GM19351 (cell line): ENCODE measurements at regions not wholly inside any gene's neighbourhood (a gene's known extent, or its start where the extent isn't known, plus 50 kb on each side); places are given as distances from the start of the nearest gene placed in this dataset.

Source experiments
- ATAC-seq: cut with Tn5 transposase; IDR thresholded peaks from one replicate; pipeline ENCODE4 v1.9.1; 2021; ENCODE audit warnings: mild to moderate bottlenecking, moderate library complexity; ENCODE audit not compliant: unreplicated experiment

DNA sequence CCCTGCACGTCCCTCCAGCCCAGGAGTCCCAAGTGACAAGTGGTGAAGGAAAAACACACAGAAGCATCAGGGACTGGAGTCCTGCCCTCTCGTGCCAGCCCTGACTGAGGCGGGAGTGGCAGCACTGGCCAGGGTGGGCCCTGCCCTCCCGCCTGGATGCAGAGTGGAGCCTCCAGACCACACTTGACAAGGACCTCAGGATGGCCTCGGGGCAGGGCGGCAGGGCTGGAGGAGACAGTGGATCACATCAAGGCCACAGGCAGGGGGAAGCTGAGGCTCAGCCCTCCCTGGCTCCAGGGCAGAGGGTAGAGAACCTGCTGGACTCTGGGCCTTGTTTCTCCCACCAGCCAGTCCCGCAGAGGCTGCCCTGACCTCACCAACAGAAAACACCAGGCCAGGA, 128.8 kb upstream of the CDH4 start:
- ATAC-seq: no peak

DNA sequence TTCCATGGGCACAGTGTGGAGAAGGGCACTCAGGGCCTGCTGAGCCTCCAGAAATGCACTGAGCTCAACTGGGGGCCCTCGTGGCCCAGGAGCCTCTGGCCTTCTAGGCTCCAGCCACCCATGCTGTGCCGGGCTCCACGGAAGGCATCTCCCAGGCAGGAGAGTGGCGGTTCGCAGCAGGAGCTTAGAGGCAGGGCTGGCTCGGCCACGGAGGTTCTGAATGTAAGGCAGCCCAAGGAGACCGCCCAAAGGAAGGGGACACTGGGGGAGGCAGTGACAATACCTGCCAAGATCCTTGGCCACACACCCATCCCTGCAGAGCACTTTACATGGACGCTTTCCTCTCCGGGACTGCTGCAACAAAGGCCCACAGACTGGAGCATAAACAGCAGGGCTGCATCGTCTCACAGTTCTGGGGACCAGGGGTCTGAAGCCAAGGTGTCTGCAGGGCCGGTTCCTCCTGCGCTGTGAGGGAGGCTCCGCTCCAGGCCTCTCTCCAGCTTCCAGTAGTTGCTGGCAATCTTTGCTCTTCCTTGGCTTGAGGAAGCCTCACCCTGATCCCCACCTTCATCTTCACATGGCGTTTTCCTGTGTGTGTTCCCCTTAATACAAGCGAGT, 128.2 kb upstream of the CDH4 start:
- ATAC-seq: no peak

DNA sequence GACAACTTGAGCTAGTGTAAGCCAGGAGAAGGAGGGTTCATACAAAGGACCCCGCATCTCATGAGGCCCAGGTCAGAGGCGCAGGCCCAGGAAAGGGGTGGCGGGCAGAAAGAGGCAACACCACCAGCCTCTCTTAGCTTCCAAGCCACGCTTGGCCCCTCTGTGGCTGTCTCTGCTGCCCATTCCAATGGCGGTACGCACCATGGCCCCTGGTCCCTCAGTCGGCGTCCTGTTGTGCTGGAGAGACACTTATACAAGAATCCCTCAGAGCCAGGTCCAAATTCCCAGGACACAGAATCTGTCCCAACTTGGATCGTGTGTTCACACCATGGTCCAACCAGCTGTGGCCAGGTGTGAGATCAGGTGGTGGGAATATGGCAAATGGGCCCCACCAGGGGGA, 127.0 kb upstream of the CDH4 start:
- no peak for ATAC-seq

DNA sequence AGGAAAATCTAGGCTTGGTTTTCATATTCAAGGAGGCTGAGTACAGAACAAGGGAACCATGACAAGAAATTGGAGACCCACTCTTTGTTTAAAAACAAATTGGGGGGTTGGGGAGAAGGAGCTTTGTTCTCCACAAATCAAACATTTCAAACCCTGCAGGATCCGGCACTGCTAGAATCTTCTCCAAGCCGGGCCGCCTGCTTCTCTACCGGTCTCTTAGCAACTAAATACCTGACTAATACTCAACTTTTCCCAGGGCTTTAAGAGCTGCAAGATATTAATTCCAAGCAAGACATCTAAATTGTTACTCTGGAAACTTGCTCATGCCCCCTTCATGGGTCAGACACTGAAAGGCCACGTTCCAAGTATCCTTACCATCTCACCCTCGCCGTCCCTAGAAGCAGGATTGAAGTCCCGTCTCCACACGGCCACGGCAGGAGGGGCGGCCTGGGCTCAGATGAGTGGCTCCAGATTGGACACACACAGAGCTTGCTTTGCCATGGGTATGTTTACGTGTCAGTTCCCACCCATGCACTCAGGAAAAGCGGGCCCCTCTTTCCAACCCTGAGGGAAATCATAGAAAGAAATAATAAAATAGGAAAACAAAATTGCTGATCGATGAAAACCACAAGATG, 126.4 kb upstream of the CDH4 start:
- ATAC-seq: no peak

DNA sequence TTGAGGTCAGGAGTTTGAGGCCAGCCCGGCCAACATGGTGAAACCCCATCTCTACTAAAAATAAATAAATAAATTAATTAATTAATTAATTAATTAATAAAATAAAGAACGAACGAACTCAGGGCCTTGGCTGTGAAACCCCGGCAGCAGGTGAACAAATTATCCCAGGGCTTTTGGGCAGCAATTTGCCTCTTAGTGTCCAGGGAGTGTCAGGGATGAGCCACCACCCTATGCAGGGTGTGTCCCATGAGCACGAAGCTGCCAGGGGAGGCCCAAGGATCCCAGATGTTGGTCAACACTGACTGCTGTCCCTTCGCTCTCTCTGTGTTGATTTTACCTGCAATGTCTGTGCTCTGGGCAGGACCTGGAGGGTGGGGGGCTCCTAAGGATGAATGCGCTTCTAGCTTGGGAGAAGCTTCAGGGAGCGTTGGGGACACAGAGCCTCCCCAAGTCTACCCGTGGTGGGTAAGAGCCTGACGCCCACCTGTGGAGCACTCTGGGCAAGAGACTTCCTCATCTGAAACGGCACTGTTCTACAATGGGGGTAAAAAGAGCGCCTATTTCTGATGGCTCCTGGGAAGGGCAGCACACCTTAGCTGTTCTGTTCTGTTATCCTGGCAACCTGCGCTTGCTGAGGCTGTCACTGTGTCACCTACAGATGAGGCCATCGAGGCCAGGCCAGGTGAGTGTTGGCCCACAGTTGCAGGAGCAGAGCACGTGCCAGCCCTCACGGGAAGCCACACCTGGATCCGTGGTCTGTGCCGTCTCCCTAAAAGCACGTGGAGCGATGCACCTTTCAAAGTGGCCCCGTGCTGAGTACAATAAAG, 125.5 kb upstream of the CDH4 start:
- ATAC-seq: no peak

DNA sequence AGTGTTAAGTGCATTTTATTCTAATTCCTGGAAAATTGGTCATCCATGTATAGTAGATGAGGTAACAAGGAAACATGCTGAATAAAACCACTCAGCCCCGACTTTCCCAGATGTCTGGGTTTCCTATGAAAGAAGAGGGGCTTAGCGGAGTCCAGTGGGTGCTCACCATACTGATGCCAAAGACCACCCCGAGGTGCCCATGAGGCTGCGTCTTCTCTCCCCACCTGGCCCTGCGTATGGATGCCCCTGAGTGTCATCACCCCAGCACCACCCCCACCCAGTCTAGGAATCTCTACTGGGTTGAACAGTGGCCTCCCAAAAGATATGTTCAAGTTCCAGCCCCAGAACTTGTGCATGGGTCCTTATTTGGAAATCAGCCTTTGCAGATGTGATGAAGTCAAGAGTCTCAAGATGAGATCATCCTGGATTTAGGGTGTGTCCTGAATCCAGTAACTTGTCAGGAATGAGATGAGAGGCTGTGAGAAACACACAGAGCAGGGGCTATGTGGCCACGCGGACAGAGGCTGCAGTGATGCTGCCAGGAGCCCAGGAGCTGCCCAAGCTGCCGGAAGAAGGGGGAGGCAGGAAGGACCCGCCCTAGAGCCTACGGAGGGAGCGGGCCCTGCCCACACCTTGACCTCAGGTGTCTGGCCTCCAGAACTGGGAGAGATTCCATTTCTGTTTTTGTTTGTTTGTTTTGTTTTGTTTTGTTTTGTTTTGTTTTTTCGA, 124.6 kb upstream of the CDH4 start:
- ATAC-seq: no peak

DNA sequence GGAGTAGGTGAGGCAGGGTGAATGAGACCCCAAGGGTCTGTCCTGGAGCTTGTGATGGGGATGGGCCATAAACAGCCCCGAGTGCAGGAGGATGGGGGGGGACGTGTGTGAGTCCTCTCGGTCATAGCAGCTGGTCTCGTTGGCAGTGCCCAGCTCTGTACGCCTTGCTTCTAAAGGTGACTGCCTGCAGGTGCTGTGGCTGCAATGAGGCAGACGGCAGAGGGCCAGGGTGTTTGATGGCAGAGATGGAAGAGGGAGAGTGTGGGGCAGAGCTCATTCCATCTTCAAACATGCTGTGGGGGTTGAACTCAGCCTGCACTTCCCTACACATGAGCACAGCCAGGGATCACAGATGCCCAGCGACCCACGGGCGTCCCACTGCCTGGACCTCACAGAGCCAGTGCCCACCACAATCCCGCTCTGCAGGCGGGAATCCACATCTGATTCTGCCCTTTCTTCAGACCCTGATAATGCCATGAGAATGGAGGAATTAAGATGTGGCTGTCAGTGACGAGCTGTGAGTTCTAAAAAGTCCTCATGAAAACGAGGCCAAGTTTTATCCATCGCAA, 123.3 kb upstream of the CDH4 start:
- no peak for ATAC-seq

DNA sequence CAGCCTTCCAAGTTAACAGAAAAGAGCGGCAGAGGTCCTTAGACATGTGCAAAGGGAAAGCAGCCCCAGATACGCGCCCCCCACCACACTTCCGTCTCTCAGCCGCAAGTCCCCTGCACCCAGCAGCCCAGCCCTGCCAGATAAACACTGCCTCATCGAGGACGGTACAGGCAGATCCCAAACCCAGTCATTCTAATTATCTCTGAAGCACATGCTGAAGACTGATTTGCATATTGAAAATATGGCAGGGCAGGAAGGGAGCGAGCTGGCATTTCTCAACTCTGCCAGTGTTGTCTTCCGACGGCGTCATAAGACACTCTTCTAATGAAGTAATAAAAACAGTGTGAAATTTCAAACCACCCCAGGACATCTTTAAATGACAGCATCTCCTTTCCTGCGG, 122.8 kb upstream of the CDH4 start:
- ATAC-seq: no peak

DNA sequence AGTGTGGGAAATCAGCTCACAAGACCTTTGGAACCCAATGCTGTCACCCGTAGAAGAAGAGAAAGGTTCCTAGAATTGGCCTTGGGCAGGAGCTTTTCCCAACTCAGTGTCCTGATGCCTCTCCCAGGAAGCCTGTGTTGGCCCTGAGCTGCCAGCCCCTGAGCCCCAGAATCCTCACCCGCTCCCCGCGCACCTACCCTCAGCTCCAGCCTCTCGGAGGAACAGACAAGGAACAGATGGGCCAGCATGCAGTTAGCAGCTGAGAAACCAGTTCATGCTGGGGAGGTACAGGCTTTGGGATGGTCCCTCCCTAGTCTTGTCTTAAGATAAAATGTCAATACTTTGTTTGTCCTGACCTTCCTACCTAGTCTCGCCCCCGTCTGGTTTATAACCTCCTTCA, 121.9 kb upstream of the CDH4 start:
- ATAC-seq: no peak

DNA sequence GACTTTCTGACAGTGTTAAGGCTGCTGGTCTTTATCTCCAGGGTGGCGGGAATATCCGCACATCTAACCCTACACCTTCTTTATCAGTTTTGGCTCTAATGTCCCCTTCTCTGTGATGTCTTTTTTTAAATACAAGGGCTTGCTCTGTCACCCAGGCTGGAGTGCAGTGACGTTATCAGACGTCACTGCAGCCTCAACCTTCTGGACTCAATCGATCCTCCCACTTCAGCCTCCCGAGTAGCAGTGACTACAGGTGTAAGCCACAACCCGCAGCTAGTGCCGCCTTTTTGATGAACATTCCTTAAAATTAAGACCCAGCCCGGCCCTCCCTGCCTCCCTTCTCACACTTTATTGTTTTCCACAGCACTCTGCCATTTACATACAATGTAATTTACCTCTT, 120.1 kb upstream of the CDH4 start:
- ATAC-seq: no peak

DNA sequence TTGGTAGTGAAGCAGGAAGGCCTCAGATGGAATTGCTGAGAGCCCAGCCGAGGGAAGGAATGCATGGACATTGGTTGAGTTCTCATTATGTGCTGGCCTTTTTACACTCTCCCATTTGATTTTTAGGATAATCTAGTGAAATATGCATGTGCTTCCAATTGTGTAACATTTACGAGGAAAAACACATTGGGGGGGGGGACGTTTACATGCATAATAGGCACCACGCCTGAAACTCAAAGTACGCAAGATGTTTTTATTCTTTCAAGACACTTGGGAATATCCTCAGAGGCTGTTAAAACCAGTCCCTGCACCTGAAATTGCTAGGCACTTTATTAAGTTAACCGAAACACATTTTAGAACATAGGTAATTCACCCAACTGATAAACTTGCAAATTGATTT, 118.5 kb upstream of the CDH4 start:
- no peak for ATAC-seq

DNA sequence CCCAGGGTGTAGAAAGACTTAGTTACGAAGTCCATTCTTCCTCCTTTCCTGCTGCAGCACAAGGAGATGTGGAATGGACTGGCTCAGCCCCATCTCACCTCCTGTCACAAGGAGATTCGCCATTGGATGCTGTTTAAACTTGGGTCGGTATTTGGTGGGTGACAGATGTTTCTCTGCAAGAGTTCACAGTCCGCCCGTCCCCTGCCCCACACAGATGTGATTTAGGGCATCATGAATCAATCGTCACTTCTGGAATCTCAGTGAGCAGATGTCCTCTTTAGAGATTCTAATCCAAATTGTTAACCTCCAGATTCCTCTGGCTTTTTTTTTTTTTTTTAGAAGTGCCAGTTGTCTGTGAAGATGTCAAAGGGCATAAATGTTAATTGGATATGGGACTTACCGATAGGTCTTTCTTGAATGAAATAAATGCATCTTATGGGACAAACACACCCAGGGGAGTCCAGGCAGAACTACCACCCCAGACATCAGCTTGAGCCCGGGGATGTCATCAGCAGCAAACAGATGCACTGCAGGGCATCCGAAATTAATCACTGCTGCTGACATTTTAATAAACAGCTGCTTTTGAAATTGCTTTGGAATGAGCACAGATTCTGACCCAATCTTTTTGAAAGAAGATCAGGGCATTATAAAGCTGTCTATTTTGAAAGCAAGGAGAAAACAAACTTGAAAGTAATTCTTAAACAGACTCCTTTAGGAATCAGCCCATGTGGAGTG, 117.6 kb upstream of the CDH4 start:
- no peak for ATAC-seq

DNA sequence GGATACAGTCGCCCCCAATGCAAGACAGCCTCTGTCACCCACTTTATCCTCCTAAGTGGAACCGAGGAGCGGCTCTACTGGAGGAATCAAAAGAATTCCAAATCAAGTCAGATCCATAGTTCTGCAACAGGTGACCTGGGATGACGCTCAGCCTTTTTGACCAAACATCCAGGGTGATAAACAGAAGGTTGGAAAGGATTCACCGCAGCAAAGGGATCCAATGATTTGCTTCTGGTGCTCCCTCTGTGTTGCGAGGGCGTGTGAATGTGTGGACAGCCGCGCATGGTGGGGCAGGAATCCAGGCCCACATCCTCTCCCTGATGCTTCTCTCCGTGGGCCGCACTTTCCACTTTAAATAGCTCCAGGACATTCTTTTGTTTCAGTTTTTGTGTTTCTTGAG, 116.8 kb upstream of the CDH4 start:
- ATAC-seq: no peak

DNA sequence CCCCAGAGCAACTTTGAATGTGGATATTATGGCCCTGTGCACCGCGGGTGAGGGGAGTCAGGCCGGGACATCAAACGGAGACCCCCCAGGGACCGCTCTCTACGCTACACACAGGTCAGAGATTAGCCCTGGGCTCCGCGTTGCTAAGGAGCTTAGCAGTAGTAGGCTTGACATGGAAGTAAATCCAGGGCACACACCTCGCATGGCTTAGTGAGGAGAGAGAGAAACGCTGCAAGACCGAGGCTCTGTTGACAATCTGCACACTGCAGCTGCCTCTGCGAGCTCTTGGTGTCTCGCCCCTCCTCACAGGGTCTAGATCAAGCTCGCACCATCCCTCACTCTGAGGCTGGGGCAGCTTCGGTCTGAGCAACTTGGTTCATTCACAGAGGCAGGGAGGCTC, 116.1 kb upstream of the CDH4 start:
- ATAC-seq: no peak

DNA sequence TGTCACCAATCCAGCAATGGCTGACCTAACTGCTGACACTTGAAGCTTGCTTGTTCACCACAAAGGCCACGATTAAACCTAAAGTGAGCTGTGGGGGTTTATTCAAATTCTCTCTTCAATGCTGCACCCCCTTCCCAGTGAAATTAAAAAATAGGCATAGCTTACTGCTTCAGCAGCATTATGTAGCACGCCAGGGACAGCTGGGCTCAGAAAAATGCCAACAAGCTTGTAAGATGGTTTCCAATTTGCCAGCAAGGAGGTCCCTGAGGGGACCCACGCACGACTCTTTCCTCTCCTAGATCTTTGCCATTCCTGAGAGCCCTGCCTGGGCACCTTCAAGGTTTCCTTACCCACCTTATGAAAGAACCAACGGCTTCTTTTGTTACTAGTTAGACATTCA, 113.5 kb upstream of the CDH4 start:
- ATAC-seq: no peak

DNA sequence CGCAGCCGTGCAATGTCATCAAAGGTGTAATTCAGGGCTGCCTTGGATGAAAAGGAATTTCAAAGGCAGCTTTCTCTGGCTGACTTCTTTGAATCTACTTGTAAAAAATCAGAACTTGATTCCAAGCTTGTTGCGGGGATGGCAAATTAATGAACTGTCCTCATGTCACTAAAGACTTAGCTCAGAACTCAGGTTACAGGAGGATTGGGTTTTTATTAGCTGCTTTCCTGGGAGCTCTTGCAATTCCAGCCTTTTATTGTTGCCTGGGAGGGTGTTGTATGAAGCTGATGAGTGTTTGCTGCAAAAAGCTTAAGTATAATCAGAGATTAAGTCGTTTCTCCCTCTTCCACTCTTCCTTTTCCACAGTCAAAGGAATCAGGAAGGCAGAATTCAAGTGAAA, 113.0 kb upstream of the CDH4 start:
- ATAC-seq: no peak

DNA sequence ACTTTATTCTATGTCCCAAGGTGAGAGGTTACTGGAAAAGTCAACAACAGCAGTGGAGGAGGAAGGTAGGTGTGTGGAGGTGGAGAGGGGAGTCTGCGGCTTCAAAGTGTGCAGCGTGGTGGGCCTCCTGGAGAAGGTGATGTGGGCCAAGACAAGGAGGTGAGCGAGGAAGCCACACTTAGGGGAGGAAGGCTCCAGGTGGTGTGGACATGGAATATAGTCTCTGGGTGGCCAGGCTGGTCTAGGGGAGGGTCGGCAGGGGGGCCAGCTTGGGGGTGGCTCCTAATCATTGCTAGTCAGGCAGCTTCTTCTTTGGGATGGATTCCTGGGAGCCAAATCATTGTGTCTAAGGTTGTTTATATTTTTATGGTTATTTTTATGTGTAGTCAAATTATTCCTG, 111.5 kb upstream of the CDH4 start:
- ATAC-seq: no peak

DNA sequence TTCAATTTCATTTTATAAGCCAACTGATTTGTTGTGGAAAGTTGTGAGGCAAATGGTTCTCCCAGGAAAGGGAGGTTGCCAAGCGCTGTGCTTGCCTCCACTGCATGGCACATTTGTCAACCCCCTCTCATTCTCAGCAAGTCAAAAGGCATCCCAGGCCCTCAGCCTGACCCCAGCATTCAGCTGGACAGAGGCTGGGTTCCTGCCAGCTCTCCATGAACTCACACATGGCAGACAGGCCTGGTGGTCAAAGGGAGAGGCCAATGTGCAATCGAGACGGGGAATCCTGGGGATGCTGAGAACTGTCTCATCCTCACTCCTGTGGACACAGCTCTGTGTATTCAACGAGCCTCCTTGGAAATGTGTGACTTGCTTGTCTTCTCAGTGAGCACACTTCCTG, 106.0 kb upstream of the CDH4 start:
- no peak for ATAC-seq

DNA sequence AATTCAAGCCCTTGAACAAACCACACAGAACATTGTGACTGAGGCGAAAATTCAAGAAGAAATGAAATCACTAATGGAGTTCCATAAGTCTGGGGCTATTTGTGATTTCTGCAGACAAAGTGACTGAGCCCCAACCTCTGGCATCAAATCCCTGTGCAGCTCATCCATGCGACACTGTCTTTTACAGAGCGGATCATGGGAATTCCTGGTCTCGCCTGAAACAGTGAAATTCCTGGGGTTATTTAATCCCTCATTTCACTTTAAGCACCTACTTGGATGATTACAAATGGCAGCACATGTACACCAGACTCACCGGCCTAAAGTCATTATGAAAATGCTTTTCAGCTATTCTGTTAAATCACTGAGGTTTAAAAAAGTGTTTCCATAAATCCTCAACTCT, 102.4 kb upstream of the CDH4 start:
- ATAC-seq: no peak

DNA sequence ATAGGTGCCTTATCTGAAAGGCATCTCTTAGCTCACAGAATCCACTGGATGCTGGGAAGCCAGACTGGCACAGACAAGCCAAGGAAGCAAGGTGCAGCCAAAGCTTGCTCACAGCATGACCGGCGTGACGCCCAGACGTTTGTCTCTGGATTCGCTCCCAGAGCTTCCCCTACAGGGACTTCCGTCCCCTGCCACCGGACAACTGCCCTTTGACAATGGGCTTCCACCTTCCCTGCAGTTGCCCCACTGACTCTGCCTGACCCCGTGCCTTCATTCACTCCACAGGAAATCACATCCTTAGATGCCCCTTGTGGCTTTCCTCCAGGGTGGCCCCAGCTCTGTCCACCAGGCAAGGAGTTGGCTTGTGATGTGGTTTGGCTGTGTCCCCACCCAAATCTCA, 94.8 kb upstream of the CDH4 start:
- no peak for ATAC-seq
